PC-3 (cell line): ENCODE measurements at regions not wholly inside any gene's neighbourhood (a gene's known extent, or its start where the extent isn't known, plus 50 kb on each side); places are given as distances from the start of the nearest gene placed in this dataset.

Source experiments
- CTCF ChIP-seq: fragments of 300-600 bp; sonication (generic); conservative IDR thresholded peaks from 2 replicates; pipeline ENCODE4 v1.5.1; 2017; ENCODE audit warnings: antibody characterized with exemption, low read depth, mild to moderate bottlenecking, low read length
- EZH2phosphoT487 ChIP-seq: fragments of 300-600 bp; sonication (generic); IDR thresholded peaks from 2 replicates; pipeline ENCODE4 v1.6.1; 2018; ENCODE audit warnings: mild to moderate bottlenecking, antibody characterized with exemption, low read length, borderline replicate concordance

- no peak for TF ChIP-seq CTCF
- no peak for TF ChIP-seq EZH2phosphoT487
These were observed 615.8 kb downstream of the CCSER2 start for GRCh38 chr10:84944187-84944586.
